ENCODE measurements at regions not wholly inside any gene's neighbourhood (a gene's known extent, or its start where the extent isn't known, plus 50 kb on each side); places are given as distances from the start of the nearest gene placed in this dataset.
A peak's percentile ranks its signal among the peaks of the same experiment; 100 is the strongest.

GRCh38 chr9:88783711-88784083, 207.6 kb upstream of the S1PR3 start:
- Histone ChIP-seq H3K27ac (no peak overlapping the region), H3K27me3 (no peaks in the 10 kb centered on the region), H3K4me1 (no peaks in the 10 kb centered on the region), H3K36me3 (no peaks in the 10 kb centered on the region), H3K9me3 (replicated peaks) (no peaks in the 10 kb centered on the region), H3K4me3 (no peak overlapping the region)
- DNase-seq: no peak

- Histone ChIP-seq H3K27ac (no peak overlapping the region), H3K9me3 (replicated peaks) (no peaks in the 10 kb centered on the region), H3K4me3 (no peak overlapping the region), H3K27me3 (no peaks in the 10 kb centered on the region), H3K36me3 (no peaks in the 10 kb centered on the region), H3K4me1 (no peaks in the 10 kb centered on the region)
- no peak for DNase-seq
Observed at GRCh38 chr9:88784960-88785359, 206.3 kb upstream of the S1PR3 start.

DNA sequence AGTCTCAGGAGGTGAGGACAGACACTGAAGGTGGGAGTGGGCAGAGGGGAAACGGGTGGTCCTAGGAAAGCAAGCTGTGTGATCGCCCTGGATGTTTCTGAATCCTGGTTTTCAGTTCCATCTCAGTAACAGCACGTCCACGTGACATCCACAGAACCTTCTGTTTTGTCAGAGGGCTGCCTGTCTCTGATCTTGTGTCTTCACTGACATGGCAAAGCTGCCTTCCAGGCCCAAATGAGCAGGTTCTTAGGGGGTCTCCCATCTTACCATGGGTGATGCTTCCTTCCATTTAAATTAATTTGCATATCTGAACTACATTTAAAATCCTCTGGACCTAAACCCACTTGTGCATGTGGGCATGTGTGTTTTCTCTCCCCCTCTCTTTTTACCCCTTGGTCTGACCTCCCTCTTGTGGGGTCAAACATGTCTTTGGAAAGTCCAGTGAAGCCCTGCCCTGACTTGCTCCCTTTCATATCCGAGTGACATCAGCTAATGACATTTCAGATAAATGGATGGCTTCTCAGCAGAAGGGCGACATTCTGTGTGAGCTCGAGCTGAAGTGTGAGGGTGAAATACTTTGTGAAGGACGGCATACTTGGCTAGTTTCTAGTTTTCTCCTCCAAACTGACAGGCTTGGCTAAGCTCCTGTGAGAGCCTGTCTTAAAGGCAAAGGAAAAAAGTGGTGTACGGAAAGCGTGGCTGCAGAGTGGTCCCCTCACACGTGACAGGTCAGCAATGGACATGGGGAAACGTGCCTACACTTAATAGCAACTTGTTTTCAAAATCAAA, 204.8 kb upstream of the S1PR3 start:
- H3K4me3 ChIP-seq: no peak overlapping the region
- H3K9me3 ChIP-seq (replicated peaks): no peaks in the 10 kb centered on the region
- no peak for DNase-seq
- H3K27ac ChIP-seq: no peak overlapping the region
- H3K36me3 ChIP-seq: no peaks in the 10 kb centered on the region
- H3K4me1 ChIP-seq: no peaks in the 10 kb centered on the region
- H3K27me3 ChIP-seq: no peaks in the 10 kb centered on the region

DNA sequence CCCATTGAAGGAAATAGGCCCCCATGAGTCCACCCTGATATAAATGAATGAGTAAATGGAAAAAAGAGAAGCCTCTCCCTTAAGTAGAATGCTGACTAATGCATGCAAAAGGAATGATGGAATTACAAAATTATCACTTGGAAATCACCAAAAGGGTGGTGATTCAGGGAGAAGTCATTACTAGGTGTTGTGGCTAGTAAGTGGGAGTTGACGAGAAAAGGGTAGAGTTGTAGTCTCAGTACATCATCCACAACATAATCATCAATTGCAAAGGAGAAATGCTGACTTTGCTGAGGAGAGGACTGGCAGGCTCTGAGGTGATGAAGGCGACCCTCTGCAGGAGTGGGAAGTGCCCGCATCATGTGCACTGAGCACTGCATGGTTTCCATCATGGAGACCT, 201.5 kb upstream of the S1PR3 start:
- no peak overlapping the region for H3K4me3 ChIP-seq
- no peaks in the 10 kb centered on the region for H3K36me3 ChIP-seq
- H3K27me3 ChIP-seq: no peaks in the 10 kb centered on the region
- DNase-seq: no peak
- no peak overlapping the region for H3K27ac ChIP-seq
- no peaks in the 10 kb centered on the region for H3K9me3 ChIP-seq (replicated peaks)
- H3K4me1 ChIP-seq: no peaks in the 10 kb centered on the region

GRCh38 chr9:88791105-88791805, 200.0 kb upstream of the S1PR3 start:
- H3K27ac ChIP-seq: no peak overlapping the region
- H3K36me3 ChIP-seq: no peaks in the 10 kb centered on the region
- H3K4me3 ChIP-seq: no peak overlapping the region
- no peaks in the 10 kb centered on the region for H3K27me3 ChIP-seq
- H3K4me1 ChIP-seq: no peaks in the 10 kb centered on the region
- no peak for DNase-seq
- no peaks in the 10 kb centered on the region for H3K9me3 ChIP-seq (replicated peaks)

DNA sequence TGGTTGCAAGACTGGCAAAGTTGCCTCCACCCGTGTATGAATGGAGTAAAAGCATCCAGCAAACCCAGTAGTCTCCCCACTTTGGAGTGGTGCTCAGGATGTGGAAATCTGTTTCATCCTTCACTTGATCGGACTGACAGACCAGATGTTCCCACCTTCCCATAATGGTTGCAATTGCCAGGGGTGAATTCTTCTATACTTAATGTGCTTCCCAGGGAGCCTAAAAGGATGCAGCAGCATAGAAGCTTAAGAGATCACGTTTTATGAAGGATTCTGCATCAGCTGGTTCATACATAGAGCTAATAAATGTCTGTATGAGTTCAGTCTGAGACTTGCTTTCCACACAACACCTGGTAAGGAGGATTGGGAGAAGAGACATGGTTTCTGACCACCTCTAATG, 198.8 kb upstream of the S1PR3 start:
- no peak for DNase-seq
- H3K27me3 ChIP-seq: no peaks in the 10 kb centered on the region
- H3K4me1 ChIP-seq: no peaks in the 10 kb centered on the region
- H3K27ac ChIP-seq: no peak overlapping the region
- H3K9me3 ChIP-seq (replicated peaks): no peaks in the 10 kb centered on the region
- no peaks in the 10 kb centered on the region for H3K36me3 ChIP-seq
- H3K4me3 ChIP-seq: no peak overlapping the region

DNA sequence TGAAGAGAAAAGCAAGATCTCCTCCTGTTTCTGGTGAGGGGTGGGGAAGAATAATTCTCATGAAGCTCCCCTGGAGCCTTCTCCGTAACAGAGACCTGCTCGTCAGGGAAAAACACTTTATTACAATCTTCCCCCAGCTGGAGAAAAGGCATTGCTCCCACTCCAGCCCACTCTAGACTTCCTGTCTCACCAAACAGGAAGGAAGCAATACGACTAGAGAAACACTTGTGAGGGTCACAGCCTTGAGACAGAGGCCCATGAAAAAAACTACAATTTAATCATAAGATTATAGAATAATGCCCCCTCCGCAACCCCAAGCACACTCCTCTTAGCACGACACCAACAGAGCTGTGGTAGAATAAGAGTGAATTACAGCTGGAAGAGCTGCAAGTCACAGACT, 197.2 kb upstream of the S1PR3 start:
- Histone ChIP-seq H3K27me3 (no peaks in the 10 kb centered on the region), H3K9me3 (replicated peaks) (no peaks in the 10 kb centered on the region), H3K4me1 (no peaks in the 10 kb centered on the region), H3K27ac (no peak overlapping the region), H3K4me3 (no peak overlapping the region), H3K36me3 (no peaks in the 10 kb centered on the region)
- no peak for DNase-seq

GRCh38 chr9:88796947-88797346, 194.3 kb upstream of the S1PR3 start:
- no peak for DNase-seq
- H3K36me3 ChIP-seq: no peaks in the 10 kb centered on the region

GRCh38 chr9:88798476-88798875, 192.8 kb upstream of the S1PR3 start:
- DNase-seq: no peak
- Histone ChIP-seq H3K4me3 (no peak overlapping the region), H3K9me3 (replicated peaks) (no peaks in the 10 kb centered on the region), H3K36me3 (no peaks in the 10 kb centered on the region), H3K4me1 (no peaks in the 10 kb centered on the region), H3K27me3 (no peaks in the 10 kb centered on the region), H3K27ac (no peak overlapping the region)

More at GRCh38 chr9:88796947-88797346, 194.3 kb upstream of the S1PR3 start:
- Histone ChIP-seq H3K4me1 (no peaks in the 10 kb centered on the region), H3K4me3 (no peak overlapping the region), H3K27me3 (no peaks in the 10 kb centered on the region), H3K9me3 (replicated peaks) (no peaks in the 10 kb centered on the region), H3K27ac (no peak overlapping the region)

GRCh38 chr9:88799541-88800328, 191.5 kb upstream of the S1PR3 start:
- no peaks in the 10 kb centered on the region for H3K36me3 ChIP-seq
- H3K4me3 ChIP-seq: no peak overlapping the region
- no peaks in the 10 kb centered on the region for H3K27me3 ChIP-seq
- DNase-seq: no peak
- no peaks in the 10 kb centered on the region for H3K9me3 ChIP-seq (replicated peaks)
- H3K4me1 ChIP-seq: no peaks in the 10 kb centered on the region
- no peak overlapping the region for H3K27ac ChIP-seq

GRCh38 chr9:88800329-88800682, 191.0 kb upstream of the S1PR3 start:
- no peak for DNase-seq
- Histone ChIP-seq H3K4me3 (no peak overlapping the region), H3K9me3 (replicated peaks) (no peaks in the 10 kb centered on the region), H3K27me3 (no peaks in the 10 kb centered on the region), H3K4me1 (no peaks in the 10 kb centered on the region), H3K27ac (no peak overlapping the region), H3K36me3 (no peaks in the 10 kb centered on the region)

GRCh38 chr9:88801214-88801796, 190.0 kb upstream of the S1PR3 start:
- Histone ChIP-seq H3K4me3 (no peak overlapping the region), H3K36me3 (no peaks in the 10 kb centered on the region), H3K27ac (no peak overlapping the region), H3K27me3 (no peaks in the 10 kb centered on the region), H3K9me3 (replicated peaks) (no peaks in the 10 kb centered on the region), H3K4me1 (no peaks in the 10 kb centered on the region)
- no peak for DNase-seq

- Histone ChIP-seq H3K4me3 (no peak overlapping the region), H3K27me3 (no peaks in the 10 kb centered on the region), H3K36me3 (no peaks in the 10 kb centered on the region), H3K9me3 (replicated peaks) (no peaks in the 10 kb centered on the region), H3K4me1 (no peaks in the 10 kb centered on the region), H3K27ac (no peak overlapping the region)
- no peak for DNase-seq
Observed at GRCh38 chr9:88802533-88802932, 188.7 kb upstream of the S1PR3 start.

DNA sequence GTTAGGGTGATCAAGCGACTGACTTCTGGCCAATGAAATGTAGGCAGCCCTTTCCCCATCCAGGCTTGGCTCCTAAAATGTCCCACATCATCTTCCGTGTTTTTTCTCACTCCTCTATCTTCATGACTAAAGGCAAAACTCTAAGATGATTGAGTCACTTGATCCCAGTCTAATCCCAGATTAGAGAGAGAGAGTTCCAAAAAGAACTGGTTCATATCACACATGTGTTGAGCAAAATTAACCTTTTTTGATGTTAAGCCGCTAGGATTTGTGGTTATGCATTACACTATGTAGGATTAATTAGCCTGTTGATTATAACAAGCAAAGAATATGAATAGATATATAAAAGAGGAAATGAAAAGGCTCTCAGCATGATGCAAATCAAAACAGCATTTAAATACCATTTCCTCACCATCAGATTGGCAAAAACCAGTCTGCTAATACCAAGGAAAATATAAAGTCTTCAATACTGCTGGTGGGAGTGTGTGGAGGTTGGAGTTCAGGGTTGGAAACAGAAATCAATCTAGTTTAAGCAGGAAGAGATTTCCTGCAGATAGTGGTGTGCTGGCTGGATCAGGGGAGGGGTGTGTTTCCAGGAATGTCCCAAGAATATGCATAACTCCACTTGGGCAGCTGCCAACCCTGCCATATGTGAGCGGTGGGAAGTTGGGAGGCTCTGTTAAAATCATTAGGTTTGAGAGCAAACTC, 187.6 kb upstream of the S1PR3 start:
- no peaks in the 10 kb centered on the region for H3K36me3 ChIP-seq
- no peak overlapping the region for H3K4me3 ChIP-seq
- H3K9me3 ChIP-seq (replicated peaks): no peaks in the 10 kb centered on the region
- H3K27ac ChIP-seq: no peak overlapping the region
- H3K27me3 ChIP-seq: no peaks in the 10 kb centered on the region
- no peaks in the 10 kb centered on the region for H3K4me1 ChIP-seq
- DNase-seq: peak in 1 of 2 experiments; percentile 12

DNA sequence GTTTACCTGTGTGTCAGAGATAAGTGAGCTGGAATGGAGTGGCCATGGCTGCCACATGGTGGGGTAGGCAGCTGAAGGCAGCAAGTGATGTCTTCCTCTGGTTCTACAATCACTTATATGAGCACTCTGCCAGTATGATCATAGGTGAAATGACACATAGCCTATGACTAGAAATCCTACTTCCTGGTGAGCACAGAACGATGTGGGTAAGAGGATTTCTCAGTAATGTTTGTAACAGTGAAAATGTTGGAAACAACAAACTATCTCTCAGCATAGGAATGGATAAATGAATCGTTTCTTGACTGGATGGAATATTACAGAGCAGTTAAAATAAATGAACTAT, 187.0 kb upstream of the S1PR3 start:
- H3K4me3 ChIP-seq: no peak overlapping the region
- H3K9me3 ChIP-seq (replicated peaks): no peaks in the 10 kb centered on the region
- H3K27ac ChIP-seq: no peak overlapping the region
- H3K36me3 ChIP-seq: no peaks in the 10 kb centered on the region
- no peak for DNase-seq
- no peaks in the 10 kb centered on the region for H3K4me1 ChIP-seq
- H3K27me3 ChIP-seq: no peaks in the 10 kb centered on the region

All from SJCRH30 (cell line).